NB4 (cell line): ENCODE measurements at regions not wholly inside any gene's neighbourhood (a gene's known extent, or its start where the extent isn't known, plus 50 kb on each side); places are given as distances from the start of the nearest gene placed in this dataset.

Experiments
- DNase-seq: peaks from one replicate; pipeline ENCODE4 v3.0.0; 2010; ENCODE audit warnings: low read depth
- H3K4me3 ChIP-seq: one replicate; pipeline ENCODE4 v1.5.1; 2011; ENCODE audit warnings: mild to moderate bottlenecking, low read depth, low read length, moderate library complexity
- CTCF ChIP-seq: IDR thresholded peaks from one replicate; pipeline ENCODE4 v1.5.1; 2012; ENCODE audit warnings: low read depth, low read length
- MAX ChIP-seq: IDR thresholded peaks from 2 replicates; pipeline ENCODE4 v1.6.1; 2011; ENCODE audit warnings: low read depth, low read length
- MYC ChIP-seq: IDR thresholded peaks from 2 replicates; pipeline ENCODE4 v1.6.1; 2011; ENCODE audit warnings: low read depth, low read length
- POLR2A ChIP-seq: IDR thresholded peaks from 2 replicates; pipeline ENCODE4 v1.6.1; 2011; ENCODE audit warnings: mild to moderate bottlenecking; ENCODE audit not compliant: insufficient read length; ENCODE audit errors: extremely low read depth

GRCh38 chr16:51734220-51734619 is 583.1 kb upstream of the SALL1 start:
- DNase-seq, result no peak
- TF ChIP-seq MAX, result no peak
- TF ChIP-seq POLR2A, result no peak
- no peak for TF ChIP-seq MYC
- TF ChIP-seq CTCF, result no peak
- no peak overlapping the region for H3K4me3 ChIP-seq

- TF ChIP-seq MAX (no peak), CTCF (no peak), POLR2A (no peak), MYC (no peak)
Observed at GRCh38 chr16:51733181-51733580, 582.1 kb upstream of the SALL1 start.

GRCh38 chr16:51731160-51731559 is 580.1 kb upstream of the SALL1 start:
- DNase-seq, result no peak
- no peak for TF ChIP-seq CTCF
- no peak for TF ChIP-seq MYC
- TF ChIP-seq POLR2A, result no peak
- no peak for TF ChIP-seq MAX
- H3K4me3 ChIP-seq, result no peak overlapping the region

More at GRCh38 chr16:51733181-51733580, 582.1 kb upstream of the SALL1 start:
- H3K4me3 ChIP-seq, result no peak overlapping the region
- no peak for DNase-seq

GRCh38 chr16:51723036-51723724 is 572.1 kb upstream of the SALL1 start:
- DNase-seq, result no peak
- H3K4me3 ChIP-seq, result no peak overlapping the region
- TF ChIP-seq POLR2A (no peak), MAX (no peak), MYC (no peak), CTCF (no peak)

- no peak for TF ChIP-seq CTCF
- TF ChIP-seq MYC, result no peak
- TF ChIP-seq MAX, result no peak
- TF ChIP-seq POLR2A, result no peak
- H3K4me3 ChIP-seq, result no peak overlapping the region
- DNase-seq, result no peak
Observed at GRCh38 chr16:51722467-51722866, 571.4 kb upstream of the SALL1 start.

- no peak overlapping the region for H3K4me3 ChIP-seq
- TF ChIP-seq CTCF, result no peak
- TF ChIP-seq MYC, result no peak
- TF ChIP-seq MAX, result no peak
- TF ChIP-seq POLR2A, result no peak
- no peak for DNase-seq
Observed at GRCh38 chr16:51719376-51719775, 568.3 kb upstream of the SALL1 start.
